Mucosa of stomach (tissue), 1 donor: ENCODE measurements at regions not wholly inside any gene's neighbourhood (a gene's known extent, or its start where the extent isn't known, plus 50 kb on each side); places are given as distances from the start of the nearest gene placed in this dataset.

ENCODE experiments used
- H3K27me3 ChIP-seq: one replicate; pipeline ENCODE4 v1.7.0; 2013; ENCODE audit warnings: mild to moderate bottlenecking, low read length; ENCODE audit not compliant: control insufficient read depth, insufficient read depth
- H3K36me3 ChIP-seq: one replicate; pipeline ENCODE4 v1.7.0; 2013; ENCODE audit warnings: low read length; ENCODE audit not compliant: control insufficient read depth, insufficient read depth
- H3K4me1 ChIP-seq: one replicate; pipeline ENCODE4 v1.7.0; 2013; ENCODE audit warnings: mild to moderate bottlenecking, low read length; ENCODE audit not compliant: control insufficient read depth, insufficient read depth
- H3K4me3 ChIP-seq: one replicate; pipeline ENCODE4 v1.7.0; 2013; ENCODE audit warnings: low read length
- H3K9ac ChIP-seq: one replicate; pipeline ENCODE4 v1.7.0; 2013; ENCODE audit warnings: mild to moderate bottlenecking, low read length, moderate library complexity
- H3K9me3 ChIP-seq: one replicate; pipeline ENCODE4 v1.7.0; 2013; ENCODE audit warnings: mild to moderate bottlenecking, low read length, moderate library complexity; ENCODE audit not compliant: control insufficient read depth
- donor health status: Pancreatic carcinoma.

DNA sequence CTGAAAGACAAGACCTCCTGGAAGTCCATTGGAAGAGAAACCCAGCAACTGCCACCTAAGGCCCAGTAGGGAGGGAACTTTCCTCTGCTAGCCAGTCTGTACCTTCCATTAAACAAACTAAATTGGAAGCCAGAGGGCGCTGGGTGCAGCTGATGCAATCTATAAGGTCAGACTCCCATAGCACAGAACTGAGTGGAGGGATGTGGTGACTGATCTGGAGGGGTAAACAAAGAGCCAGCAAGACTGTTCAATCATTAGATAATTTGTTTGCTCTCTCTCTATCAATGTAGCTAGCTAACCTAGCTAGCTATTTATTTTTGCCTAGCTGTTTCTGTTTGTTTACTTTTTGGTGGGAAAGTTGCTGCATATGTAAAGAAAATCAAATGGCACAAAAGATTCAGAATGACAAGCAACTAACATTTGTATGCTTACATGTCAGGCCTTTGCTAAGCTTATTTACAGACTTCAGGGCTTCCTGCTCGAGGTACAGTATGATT lies 291.8 kb upstream of the DAB2 start:
- no peaks in the 10 kb centered on the region for H3K9me3 ChIP-seq
- H3K4me3 ChIP-seq, result no peak overlapping the region

GRCh38 chr5:39714036-39714698 lies 289.4 kb upstream of the DAB2 start:
- Histone ChIP-seq H3K9ac (no peak overlapping the region), H3K27me3 (no peaks in the 10 kb centered on the region), H3K4me3 (no peak overlapping the region), H3K36me3 (no peaks in the 10 kb centered on the region), H3K4me1 (peaks cover 4% of the 10 kb centered on the region), H3K9me3 (no peaks in the 10 kb centered on the region)

More for the DNA sequence above, 291.8 kb upstream of the DAB2 start:
- no peaks in the 10 kb centered on the region for H3K36me3 ChIP-seq
- peaks cover 4% of the 10 kb centered on the region for H3K4me1 ChIP-seq
- no peaks in the 10 kb centered on the region for H3K27me3 ChIP-seq
- no peak overlapping the region for H3K9ac ChIP-seq

GRCh38 chr5:39713250-39713916 lies 288.6 kb upstream of the DAB2 start:
- Histone ChIP-seq H3K27me3 (no peaks in the 10 kb centered on the region), H3K36me3 (no peaks in the 10 kb centered on the region), H3K4me3 (no peak overlapping the region), H3K9ac (no peak overlapping the region), H3K9me3 (no peaks in the 10 kb centered on the region), H3K4me1 (peaks cover 4% of the 10 kb centered on the region)

GRCh38 chr5:39712316-39713249 lies 287.8 kb upstream of the DAB2 start:
- Histone ChIP-seq H3K9me3 (no peaks in the 10 kb centered on the region), H3K9ac (no peak overlapping the region), H3K4me3 (no peak overlapping the region), H3K4me1 (peaks cover 4% of the 10 kb centered on the region), H3K27me3 (no peaks in the 10 kb centered on the region), H3K36me3 (no peaks in the 10 kb centered on the region)

DNA sequence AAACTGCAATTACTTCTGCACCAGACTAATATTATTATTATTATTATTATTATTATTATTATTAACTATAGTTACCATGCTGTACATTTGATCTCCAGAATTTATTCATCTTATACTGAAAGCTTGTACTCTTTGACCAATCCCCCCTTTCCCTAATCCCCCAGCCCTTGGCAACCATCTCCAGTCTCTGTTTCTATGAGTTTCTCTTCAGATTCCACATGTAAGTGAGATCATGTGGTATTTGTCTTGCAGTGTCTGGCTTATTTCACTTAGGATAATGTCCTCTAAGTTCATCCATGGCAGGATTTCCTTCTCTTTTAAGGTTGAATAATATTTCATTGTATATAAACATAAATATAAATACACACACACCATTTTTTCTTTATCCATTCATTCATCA lies 287.0 kb upstream of the DAB2 start:
- no peaks in the 10 kb centered on the region for H3K36me3 ChIP-seq
- H3K27me3 ChIP-seq, result no peaks in the 10 kb centered on the region
- no peak overlapping the region for H3K9ac ChIP-seq
- no peaks in the 10 kb centered on the region for H3K9me3 ChIP-seq
- H3K4me1 ChIP-seq, result peaks cover 4% of the 10 kb centered on the region
- H3K4me3 ChIP-seq, result no peak overlapping the region

GRCh38 chr5:39709032-39709431 lies 284.3 kb upstream of the DAB2 start:
- no peaks in the 10 kb centered on the region for H3K27me3 ChIP-seq
- no peak overlapping the region for H3K9ac ChIP-seq
- H3K36me3 ChIP-seq, result no peaks in the 10 kb centered on the region
- H3K9me3 ChIP-seq, result no peaks in the 10 kb centered on the region
- H3K4me1 ChIP-seq, result no peaks in the 10 kb centered on the region
- no peak overlapping the region for H3K4me3 ChIP-seq

DNA sequence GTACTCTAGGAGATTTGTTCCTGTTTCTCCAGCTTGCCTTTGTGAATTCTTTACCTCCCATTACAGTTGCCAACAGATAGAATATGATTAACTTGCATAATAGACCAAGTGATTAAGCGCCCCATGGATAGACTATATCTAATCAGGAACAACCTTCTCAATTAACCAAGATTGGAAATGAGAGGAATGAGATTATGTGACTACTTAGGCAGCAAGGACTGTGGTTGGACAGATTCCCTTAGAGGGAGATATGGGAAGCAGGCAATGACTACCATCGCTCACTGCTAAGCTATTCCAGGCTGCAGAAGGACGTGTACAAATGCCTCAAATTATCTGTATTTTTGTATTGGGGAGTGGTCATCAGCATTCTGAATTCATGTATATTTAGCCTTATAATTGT lies 278.1 kb upstream of the DAB2 start:
- H3K9ac ChIP-seq, result no peak overlapping the region
- no peaks in the 10 kb centered on the region for H3K9me3 ChIP-seq
- H3K27me3 ChIP-seq, result no peaks in the 10 kb centered on the region
- H3K4me3 ChIP-seq, result no peak overlapping the region
- no peaks in the 10 kb centered on the region for H3K4me1 ChIP-seq
- H3K36me3 ChIP-seq, result no peaks in the 10 kb centered on the region

DNA sequence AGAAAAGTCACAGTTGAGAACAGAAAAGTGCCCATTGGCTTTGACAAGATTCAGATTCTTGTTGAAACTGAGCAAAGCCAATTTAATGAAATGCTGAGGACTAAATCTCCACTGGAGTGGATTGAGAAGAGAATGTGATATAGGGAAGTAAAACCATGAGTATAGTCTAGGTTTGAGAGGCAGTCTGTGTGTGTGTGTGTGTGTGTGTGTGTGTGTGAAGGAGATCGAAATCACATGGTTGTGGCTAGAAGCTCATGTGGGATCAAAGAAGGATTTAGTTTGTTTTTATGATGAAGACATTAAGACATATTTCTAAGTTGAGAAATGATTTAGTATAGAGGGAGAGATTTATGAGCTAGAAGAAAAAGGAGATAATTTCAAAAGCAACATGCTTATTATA lies 275.7 kb upstream of the DAB2 start:
- H3K4me3 ChIP-seq, result no peak overlapping the region
- H3K9ac ChIP-seq, result no peak overlapping the region
- no peaks in the 10 kb centered on the region for H3K27me3 ChIP-seq
- no peaks in the 10 kb centered on the region for H3K9me3 ChIP-seq
- no peaks in the 10 kb centered on the region for H3K4me1 ChIP-seq
- no peaks in the 10 kb centered on the region for H3K36me3 ChIP-seq

DNA sequence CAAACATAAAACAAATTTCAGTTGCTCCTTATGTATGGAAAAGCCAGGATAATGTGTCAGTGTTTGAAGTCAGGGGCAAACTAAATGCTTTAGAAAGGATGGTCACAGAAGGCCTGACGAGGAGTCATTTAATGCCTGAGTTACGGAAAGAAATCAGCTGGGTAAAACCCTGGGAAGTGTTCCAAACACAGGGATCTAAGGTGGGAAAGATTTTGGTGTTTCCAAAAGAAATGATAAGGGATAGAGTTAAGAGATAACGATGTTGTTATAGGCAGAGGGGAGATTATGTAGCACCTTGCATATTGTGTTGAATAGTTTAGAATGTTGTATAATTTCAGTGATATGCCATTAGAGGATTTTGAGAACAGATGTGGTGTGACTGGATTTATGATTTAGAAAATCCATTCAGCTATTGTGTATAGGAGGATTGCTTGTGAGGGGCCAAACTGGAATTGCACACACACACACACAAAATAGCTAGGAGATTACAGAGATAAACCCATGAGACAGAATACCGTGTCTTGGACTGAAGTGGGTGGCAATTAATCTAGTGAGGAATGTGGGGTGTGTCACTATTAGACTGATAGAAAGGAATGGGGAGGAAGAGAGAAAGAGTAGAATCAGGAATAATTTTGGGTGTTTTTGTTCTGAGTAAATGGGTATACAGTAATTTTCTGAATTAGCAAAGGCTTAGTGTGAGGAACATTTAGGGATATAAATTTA lies 274.2 kb upstream of the DAB2 start:
- no peaks in the 10 kb centered on the region for H3K27me3 ChIP-seq
- H3K9ac ChIP-seq, result no peak overlapping the region
- H3K4me3 ChIP-seq, result no peak overlapping the region
- no peaks in the 10 kb centered on the region for H3K9me3 ChIP-seq
- H3K36me3 ChIP-seq, result no peaks in the 10 kb centered on the region
- H3K4me1 ChIP-seq, result no peaks in the 10 kb centered on the region

GRCh38 chr5:39697881-39698280 lies 273.1 kb upstream of the DAB2 start:
- no peaks in the 10 kb centered on the region for H3K9me3 ChIP-seq
- no peaks in the 10 kb centered on the region for H3K4me1 ChIP-seq
- no peak overlapping the region for H3K4me3 ChIP-seq
- no peaks in the 10 kb centered on the region for H3K36me3 ChIP-seq
- H3K9ac ChIP-seq, result no peak overlapping the region
- H3K27me3 ChIP-seq, result no peaks in the 10 kb centered on the region

DNA sequence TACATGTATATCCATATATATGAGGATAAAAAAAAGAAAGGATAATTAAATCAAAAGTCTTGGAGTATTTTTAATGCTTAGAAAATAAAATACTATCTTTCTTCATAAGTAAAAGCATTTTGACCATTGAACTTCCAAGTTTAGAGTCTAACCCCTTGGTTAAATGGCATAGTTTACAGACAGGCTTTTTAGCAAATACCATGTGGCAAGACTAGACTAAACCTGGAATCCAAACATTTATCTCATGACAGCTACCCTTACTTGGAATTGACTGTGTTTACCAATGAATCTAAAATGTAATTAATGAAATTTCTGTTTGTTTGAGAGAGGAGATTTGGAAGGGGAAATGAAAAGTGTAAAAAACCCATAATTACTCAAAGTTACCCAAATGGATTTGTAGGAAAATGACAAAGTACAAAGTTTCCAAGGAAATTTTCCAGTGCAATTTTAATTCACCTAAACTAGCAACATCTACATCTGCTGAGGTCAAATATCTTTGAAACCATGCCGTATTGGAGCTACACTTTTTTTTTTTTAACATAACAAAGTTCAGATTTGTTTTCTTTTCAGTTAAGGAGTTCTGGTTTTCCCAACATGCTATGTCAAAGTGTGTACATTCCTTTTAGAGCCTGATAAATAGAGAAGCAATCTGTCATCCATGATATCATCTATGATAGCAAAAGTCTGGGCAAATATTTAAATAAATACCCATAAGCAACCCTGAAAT lies 272.1 kb upstream of the DAB2 start:
- Histone ChIP-seq H3K36me3 (no peaks in the 10 kb centered on the region), H3K4me1 (no peaks in the 10 kb centered on the region), H3K4me3 (no peak overlapping the region), H3K9me3 (no peaks in the 10 kb centered on the region), H3K9ac (no peak overlapping the region), H3K27me3 (no peaks in the 10 kb centered on the region)
